PFSK-1 (cell line): ENCODE measurements at regions not wholly inside any gene's neighbourhood (a gene's known extent, or its start where the extent isn't known, plus 50 kb on each side); places are given as distances from the start of the nearest gene placed in this dataset.

Experiments
- POLR2AphosphoS5 ChIP-seq: IDR thresholded peaks from 2 replicates; pipeline ENCODE4 v1.6.1; 2012; ENCODE audit warnings: low read depth, mild to moderate bottlenecking, control low read depth, low read length, moderate library complexity
- SIN3A ChIP-seq: IDR thresholded peaks from 2 replicates; pipeline ENCODE4 v1.6.1; 2012; ENCODE audit warnings: mild to moderate bottlenecking, low read length, moderate library complexity, borderline replicate concordance; ENCODE audit not compliant: insufficient read depth

- TF ChIP-seq POLR2AphosphoS5, result no peak
- no peak for TF ChIP-seq SIN3A
Measured at GRCh38 chr12:87160848-87161601, 868.2 kb downstream of the C12orf50 start.
